ENCODE measurements at regions not wholly inside any gene's neighbourhood (a gene's known extent, or its start where the extent isn't known, plus 50 kb on each side); places are given as distances from the start of the nearest gene placed in this dataset.

GRCh38 chr2:149787206-149787605, 199.6 kb upstream of the MMADHC start:
- DNase-seq = no peak
- Histone ChIP-seq H4K5ac (ENCODE audit: insufficient read length, low read depth, low read length) (no peak overlapping the region), H2BK5ac (ENCODE audit: insufficient read length, low read length) (no peak overlapping the region), H3K79me1 (ENCODE audit: insufficient read depth, low read depth, low read length, poor library complexity, severe bottlenecking) (no peaks in the 10 kb centered on the region), H3K18ac (ENCODE audit: insufficient read length, low read depth, low read length) (no peak overlapping the region), H4K8ac (replicated peaks; ENCODE audit: insufficient read length, low read depth, low read length) (no peak overlapping the region), H3K9me3 (ENCODE audit: control insufficient read depth, low read depth, low read length) (no peaks in the 10 kb centered on the region), H3K23ac (ENCODE audit: insufficient read length, low read depth, low read length) (no peak overlapping the region), H3K4ac (ENCODE audit: low read depth, low read length) (no peak overlapping the region), H3T11ph (ENCODE audit: low read length) (no peak overlapping the region), H3K4me2 (ENCODE audit: insufficient read depth, insufficient read length, low read length) (no peak overlapping the region), H2BK12ac (ENCODE audit: insufficient read length, low read depth, low read length) (peak overlapping the region; percentile 23), H2BK20ac (ENCODE audit: low read depth, low read length, poor library complexity, severe bottlenecking) (no peak overlapping the region), H3K79me2 (ENCODE audit: insufficient read depth, low read length) (no peaks in the 10 kb centered on the region), H4K91ac (ENCODE audit: insufficient read length, low read depth, low read length) (no peak overlapping the region), H2AK5ac (ENCODE audit: insufficient read length, low read length) (no peak overlapping the region), H3K56ac (ENCODE audit: insufficient read length, low read depth, low read length) (no peak overlapping the region), H2BK15ac (ENCODE audit: low read depth, low read length) (no peak overlapping the region), H2BK120ac (ENCODE audit: low read depth, low read length, poor library complexity, severe bottlenecking) (no peak overlapping the region), H2AFZ (ENCODE audit: low read length) (no peak overlapping the region), H3K4me1 (ENCODE audit: insufficient read depth, low read length) (no peaks in the 10 kb centered on the region), H3K14ac (ENCODE audit: insufficient read depth, low read length) (no peak overlapping the region), H3K27ac (ENCODE audit: insufficient read length, low read depth, low read length) (no peak overlapping the region), H3K9ac (ENCODE audit: extremely low read depth, insufficient read length, low read length) (no peak overlapping the region), H4K20me1 (ENCODE audit: control insufficient read depth, insufficient read depth, insufficient read length) (no peaks in the 10 kb centered on the region), H3K23me2 (ENCODE audit: insufficient read length, low read depth, low read length, poor library complexity, severe bottlenecking) (no peaks in the 10 kb centered on the region), H3K27me3 (ENCODE audit: insufficient read depth, low read length) (no peaks in the 10 kb centered on the region)
- no peak overlapping the region for H3K4me3 Mint-ChIP-seq
- H3K27ac Mint-ChIP-seq = no peak overlapping the region
- peaks cover 0 to 3% of the 10 kb centered on the region in 2 experiments; a peak in 2 of 5 replicates for H3K9me3 Mint-ChIP-seq
- no peaks in the 10 kb centered on the region for H3K27me3 Mint-ChIP-seq (ENCODE audit: low read depth)
- peaks cover 0 to 11% (median 1%) of the 10 kb centered on the region in 3 experiments; a peak in 4 of 7 replicates for H3K36me3 Mint-ChIP-seq (ENCODE audit: insufficient read depth in 1 of 3, low read depth in 3 of 3)
- H3K4me1 Mint-ChIP-seq = no peaks in the 10 kb centered on the region
- WGBS (ENCODE audit: extremely low coverage, insufficient read length, low lambda C conversion rate) = no CpG with 5 or more reads among the region's 1 CpG
- no peak for TF ChIP-seq CTCF (conservative IDR thresholded peaks at IDR 0.05)
